ENCODE measurements at regions not wholly inside any gene's neighbourhood (a gene's known extent, or its start where the extent isn't known, plus 50 kb on each side); places are given as distances from the start of the nearest gene placed in this dataset.
"Not testable (repeated sequence)": the region's sequence is repeated elsewhere in the genome, so short reads cannot be mapped to it uniquely, and the experiment has no call there.

- DNase-seq = no peak
Measured at GRCh38 chr17:33954597-33954996, 300.5 kb upstream of the CCL2 start.

DNA sequence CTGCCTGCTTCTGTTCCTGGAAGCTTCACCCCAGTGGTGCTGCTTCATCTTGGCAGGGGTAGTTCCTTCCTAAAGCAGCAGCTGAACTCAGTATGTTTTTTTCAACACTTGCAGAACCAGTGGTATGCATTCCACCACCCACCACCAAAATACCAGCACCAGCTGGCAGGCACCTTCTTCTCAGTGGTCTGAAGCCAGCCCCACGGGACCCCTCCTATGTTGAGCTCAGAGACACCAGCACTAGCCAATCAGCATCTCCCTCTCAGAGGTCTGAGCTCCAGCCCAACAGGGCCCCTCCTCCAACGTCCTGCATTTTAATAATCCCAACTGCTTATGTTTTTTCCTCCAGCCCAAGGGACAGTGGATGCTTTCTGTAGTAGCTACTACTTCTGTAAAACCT lies 299.6 kb upstream of the CCL2 start:
- no peak for DNase-seq

- DNase-seq = not testable (repeated sequence)
Measured at GRCh38 chr17:33959098-33959497, 296.0 kb upstream of the CCL2 start.

GRCh38 chr17:33962857-33963655 lies 292.0 kb upstream of the CCL2 start:
- DNase-seq = no peak

- no peak for DNase-seq
Measured at GRCh38 chr17:33964344-33964979, 290.6 kb upstream of the CCL2 start.

DNA sequence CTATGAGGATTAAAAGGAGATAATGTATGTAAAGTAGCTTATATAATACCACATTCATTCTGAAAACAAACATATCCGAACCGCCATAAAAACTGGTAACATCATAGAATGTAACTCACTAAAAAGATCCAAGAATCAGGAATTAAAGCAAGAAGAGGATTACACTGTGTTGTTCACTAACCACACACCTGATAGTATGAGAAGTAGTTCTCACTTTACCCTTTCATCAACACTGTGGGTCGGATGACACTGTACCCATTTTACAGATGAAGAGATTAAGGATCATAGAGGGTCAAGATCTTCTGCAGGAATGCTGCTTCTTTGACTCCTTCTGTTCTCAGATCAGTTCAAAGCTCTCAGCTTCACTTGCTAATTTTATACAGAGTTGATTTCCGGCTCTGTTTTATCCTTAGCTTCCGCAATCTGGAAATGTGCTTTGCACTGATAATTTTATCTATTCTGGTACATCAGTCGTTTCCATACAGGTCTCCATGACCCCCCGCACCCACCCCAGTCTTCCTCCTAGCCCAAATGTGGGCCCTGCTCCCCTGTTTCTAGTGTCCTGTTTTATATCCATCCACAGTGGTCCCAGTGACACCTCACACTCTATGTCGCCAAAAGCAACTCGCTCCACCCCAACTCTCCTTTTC lies 288.6 kb upstream of the CCL2 start:
- no peak for DNase-seq

DNA sequence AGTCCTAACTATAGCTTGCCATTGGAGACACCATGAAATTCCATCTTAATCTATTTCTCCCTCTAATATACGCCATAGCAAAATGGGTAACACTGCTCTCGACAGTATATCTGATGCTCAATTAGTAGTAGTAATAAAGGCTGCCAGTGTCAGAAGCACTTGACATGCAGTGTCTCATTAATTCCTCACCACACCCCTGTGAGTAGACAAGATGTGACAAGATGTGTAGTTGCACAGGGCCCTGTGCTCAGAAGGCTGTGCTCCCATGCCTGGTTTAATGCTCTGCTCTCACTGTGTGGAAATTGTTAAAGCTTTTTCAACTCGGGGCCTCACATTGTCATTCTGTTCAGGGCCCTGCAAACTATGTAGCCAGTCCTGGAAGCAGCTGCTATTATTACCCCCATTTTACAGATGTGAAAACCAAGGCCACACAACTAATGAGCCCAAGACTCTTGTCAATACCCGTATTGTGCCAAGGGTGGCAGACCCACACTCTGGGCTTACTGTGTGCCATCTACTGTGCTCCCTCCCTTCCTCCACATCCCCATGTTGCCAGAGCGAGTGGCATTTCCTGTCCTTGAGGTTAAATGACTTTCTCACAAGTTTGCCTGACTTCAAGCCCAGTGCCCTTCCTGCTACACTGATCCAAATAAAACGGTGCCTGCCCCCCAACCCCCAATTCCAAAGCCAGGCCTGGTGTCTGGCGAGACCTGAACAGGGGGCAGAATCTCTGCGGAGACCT lies 287.3 kb upstream of the CCL2 start:
- DNase-seq = no peak

DNA sequence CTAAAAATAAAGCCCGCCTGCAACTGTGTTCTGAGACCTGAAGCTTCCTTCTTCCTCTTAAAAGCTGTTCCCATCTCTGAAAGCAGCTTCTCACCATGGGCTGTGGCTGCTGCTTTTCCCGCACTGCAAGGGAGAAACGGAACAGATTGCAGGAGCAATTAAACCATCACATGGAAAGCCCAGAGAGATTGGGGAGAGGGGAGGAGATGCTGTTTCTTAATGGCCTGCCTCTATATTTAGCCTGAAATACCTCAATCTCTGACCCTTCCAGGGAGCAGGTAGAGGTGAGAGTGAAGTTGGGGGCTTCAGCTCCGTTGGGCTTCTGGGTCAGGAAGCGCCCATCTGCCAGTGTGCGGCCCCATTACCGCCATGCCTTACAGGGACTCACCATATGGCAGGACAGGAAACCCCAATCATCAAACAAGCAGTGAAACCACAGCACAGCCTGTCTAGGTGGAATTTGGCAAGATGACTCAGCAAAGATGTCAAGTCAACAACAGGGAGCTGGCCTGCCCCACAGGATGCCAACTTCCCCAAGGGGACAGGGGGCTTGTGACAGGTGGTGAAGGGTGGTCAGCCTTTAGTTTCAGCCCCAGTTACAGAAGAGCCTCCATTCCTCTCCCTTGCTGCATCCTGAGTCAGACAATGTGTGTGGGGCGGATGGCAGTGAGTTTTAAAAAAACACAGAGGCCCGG lies 286.6 kb upstream of the CCL2 start:
- no peak for DNase-seq

- no peak for DNase-seq
Measured at GRCh38 chr17:33970279-33970678, 284.8 kb upstream of the CCL2 start.

- DNase-seq = no peak
Measured at GRCh38 chr17:33972763-33973162, 282.3 kb upstream of the CCL2 start.

DNA sequence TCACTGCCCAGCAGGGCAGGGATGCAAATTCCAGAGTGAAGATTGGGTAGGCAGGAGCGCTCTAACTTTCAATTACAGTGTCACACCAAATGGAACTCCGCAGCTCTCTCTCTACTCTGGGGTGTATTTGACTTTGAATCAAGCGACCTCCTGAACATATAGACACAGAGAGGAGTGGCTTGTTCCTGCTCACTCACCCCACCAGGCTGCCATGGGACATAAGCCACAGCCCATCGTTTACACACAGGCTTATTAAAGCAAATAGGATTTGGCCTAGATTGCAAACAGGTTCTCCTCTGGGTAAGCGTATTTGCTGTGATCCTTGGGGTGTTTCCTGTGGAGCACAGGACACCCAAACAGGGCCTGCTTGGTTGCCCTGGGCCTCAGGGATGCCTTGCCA lies 281.6 kb upstream of the CCL2 start:
- no peak for DNase-seq

DNA sequence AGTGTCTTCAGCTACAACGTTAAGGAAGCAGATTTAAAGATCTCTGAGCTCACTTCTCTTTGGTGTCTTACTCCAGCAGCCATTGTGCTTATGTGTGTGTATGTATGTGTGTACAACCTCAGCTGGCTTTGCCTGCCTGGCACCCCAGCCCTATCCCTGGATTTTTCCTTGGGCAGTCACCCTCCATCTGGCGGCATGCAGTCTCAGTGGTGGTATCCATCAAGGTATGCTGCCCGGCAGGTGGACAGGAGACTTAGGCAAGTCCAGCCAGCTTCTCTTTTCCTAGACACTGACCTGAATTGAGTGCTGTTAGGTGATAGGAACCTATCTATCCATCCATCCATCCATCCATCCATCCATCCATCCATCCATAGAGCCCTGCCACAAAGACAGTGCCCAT lies 280.8 kb upstream of the CCL2 start:
- no peak for DNase-seq

GRCh38 chr17:33976831-33977230 lies 278.3 kb upstream of the CCL2 start:
- no peak for DNase-seq

GRCh38 chr17:33977729-33978514 lies 277.2 kb upstream of the CCL2 start:
- DNase-seq = no peak

GRCh38 chr17:33978889-33979288 lies 276.2 kb upstream of the CCL2 start:
- no peak for DNase-seq

DNA sequence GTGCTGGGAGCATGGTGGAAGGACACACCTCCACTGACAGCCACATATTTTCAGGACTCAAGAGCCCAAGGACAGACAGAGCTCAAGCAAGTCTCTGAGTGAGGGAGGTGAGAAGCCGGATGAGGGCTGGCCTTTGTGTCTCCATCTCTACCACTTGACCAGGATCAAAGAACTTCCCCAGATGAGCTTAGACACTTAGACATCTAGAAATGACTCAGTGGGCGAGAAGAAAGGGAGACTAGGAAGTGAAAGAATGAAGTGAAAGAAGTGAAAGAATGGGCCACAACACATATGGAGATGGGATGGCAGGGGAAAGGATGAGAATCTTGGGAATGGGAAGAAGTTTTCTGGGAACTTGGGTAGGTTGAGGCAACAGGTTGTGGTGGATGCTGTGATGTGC lies 274.9 kb upstream of the CCL2 start:
- no peak for DNase-seq

DNA sequence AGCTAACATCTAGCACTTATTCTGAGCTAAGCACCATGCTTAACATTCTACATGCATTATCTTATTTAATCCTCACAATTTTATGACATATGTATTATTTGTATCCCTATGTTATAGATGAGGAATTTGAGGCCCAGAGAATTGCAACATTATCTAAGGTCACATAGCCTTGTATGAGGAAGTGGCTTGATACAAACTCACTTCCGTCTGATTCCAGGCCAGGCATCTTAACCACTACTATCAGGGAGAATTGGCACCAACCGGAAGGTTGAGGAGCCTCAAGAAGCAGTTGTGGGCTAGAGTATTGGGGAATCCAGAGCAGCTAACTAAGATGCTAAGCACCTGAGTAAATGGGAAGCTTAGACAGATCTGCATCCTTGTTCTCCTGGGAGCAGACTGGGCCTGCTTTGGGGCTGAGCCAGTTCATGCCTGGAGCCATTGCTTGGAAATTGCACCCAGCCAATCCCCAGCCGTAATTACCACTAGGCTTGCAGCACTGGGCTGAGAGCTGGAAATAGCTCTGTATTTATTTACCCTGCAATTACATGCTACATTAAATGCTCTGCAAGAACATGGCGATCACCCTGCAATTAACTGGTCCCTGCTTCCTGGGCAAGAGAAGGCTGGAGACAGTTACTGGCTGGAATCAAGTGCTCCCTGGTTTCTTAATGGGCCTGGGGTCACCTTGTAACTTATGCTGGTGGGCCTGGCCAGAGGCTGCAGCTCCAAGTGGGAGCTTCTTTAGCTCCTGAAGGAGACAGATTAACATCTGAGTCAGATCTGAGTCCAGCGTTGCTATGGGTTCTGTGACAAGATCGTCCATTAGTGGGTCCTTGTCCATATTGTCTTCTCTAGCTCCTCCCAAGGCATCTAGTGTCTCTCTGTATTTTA lies 273.1 kb upstream of the CCL2 start:
- no peak for DNase-seq

DNA sequence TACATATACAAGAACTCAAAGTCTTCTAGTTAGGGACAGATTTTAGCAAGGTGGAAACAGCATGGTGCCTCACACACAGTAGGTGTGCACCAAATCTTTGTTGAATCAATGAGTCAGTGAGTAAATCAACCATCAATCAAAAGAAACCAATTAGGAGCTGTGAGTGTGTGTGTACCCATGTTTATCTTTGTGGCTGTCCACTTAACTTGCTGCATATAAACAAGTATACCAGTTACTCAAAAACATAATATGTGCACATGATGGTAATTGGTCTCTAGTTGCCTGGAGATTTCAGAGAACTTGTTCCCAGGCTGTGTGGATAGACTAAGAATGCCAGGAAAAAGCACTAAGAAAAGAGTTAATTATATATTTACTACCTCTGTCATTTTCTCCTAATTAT lies 272.2 kb upstream of the CCL2 start:
- DNase-seq = no peak

DNA sequence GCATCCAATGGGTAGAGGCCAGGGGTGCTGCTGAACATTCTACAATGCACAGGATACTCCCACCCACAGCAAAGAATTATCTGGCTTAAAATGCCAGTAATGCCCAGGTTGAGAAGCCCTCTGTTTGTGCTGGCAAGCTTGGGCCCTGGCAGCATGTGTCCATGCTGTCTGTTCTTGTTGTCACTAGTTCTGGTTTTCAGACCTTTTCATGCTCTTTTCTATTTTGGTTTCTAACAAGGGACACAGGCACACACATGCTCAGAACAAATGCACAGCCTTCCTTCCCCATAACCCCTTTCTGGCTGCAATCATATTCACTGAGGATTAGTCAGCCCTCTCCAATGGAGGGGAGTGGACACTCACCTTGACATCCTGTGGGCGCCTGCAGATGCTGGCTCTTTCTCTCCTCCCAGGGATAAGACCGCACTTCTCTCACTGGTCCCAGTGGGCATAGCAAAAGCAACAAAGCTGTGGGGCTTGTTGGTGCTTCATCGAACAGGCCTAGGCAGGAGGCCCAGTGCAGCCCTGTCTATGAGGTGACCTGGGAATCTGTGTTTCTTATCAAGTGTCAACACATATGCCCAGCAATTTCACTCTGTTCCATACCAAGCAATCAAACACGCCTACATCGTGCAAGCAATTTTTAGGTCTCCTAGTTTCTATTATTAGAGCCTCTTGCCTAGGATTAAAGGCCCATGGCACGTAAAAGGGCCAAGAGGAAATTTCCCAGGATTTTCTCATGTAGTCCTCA lies 271.1 kb upstream of the CCL2 start:
- no peak for DNase-seq

DNA sequence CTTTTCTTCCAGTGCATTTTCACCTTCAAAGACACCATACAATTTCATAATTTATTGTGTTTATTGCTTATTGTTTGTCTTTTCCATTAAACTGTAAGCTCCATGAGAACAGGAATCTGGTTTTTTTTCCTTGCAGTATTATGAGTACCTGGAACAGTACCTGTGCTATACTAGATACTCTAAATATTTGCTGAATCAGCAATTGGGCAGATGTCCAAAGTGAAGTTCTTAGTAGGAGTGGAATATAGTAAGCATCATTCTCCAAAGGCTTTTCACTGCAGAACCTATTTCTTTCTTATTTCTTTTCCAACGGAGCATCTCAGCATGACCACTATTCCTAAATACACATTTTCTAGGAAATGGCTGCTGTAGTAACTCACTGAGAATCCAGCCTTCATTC lies 269.0 kb upstream of the CCL2 start:
- no peak for DNase-seq
